G401.6 (cell line): ENCODE measurements at regions not wholly inside any gene's neighbourhood (a gene's known extent, or its start where the extent isn't known, plus 50 kb on each side); places are given as distances from the start of the nearest gene placed in this dataset.
"Not testable (repeated sequence)": the region's sequence is repeated elsewhere in the genome, so short reads cannot be mapped to it uniquely, and the experiment has no call there.

Experiments used
- FAIRE-seq: peaks from 2 replicates; lab custom pipeline; 2012; peaks lifted over from hg19 to GRCh38; lab: Jason Lieb, UNC

DNA sequence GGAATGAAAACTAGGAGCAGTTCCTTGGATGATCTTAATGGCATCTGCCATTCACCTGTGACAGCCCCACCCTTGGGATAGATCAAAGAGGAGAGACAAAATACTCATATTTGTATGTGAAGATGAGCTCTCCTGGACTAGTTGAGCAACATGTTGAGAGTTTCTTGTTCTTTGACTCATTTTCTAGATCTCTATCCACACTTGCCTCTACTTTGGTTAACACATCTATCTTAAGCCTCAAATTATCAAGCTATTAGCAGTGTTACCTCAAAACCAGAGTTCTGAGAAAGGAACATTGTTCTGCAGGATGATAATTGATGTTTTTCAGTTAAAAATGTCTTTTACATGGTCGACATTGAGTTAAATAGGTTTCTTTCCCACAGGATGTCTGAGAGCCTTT, 94.2 kb upstream of the TEX13D start:
- no peak for FAIRE-seq

- no peak for FAIRE-seq
These were observed 93.1 kb upstream of the TEX13D start for GRCh38 chrX:124239324-124239723.

DNA sequence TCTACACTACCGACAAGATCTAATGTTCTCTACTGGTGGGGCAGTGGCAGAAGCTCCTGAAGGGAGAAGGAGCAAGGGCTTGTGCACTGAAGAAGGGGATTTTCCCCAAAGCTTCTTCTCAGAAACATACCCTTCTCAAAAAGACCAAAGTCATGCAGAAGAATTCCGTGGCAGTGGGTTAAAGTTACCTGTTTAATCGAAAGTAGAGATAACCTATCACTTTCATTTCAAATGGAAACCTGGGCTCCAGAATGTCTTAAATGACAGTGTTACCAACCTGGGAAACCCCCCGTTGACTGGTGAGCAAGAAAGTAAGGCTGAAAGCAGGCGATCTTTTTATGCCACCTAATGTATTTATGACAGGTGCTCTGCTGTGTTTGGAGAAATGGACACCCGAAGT, 92.5 kb upstream of the TEX13D start:
- no peak for FAIRE-seq

GRCh38 chrX:124240422-124240821, 92.0 kb upstream of the TEX13D start:
- no peak for FAIRE-seq

- no peak for FAIRE-seq
These were observed 90.3 kb upstream of the TEX13D start for GRCh38 chrX:124242131-124242530.

- no peak for FAIRE-seq
These were observed 83.1 kb upstream of the TEX13D start for GRCh38 chrX:124249345-124249744.

- FAIRE-seq, result no peak
These were observed 81.5 kb upstream of the TEX13D start for GRCh38 chrX:124250835-124251437.

DNA sequence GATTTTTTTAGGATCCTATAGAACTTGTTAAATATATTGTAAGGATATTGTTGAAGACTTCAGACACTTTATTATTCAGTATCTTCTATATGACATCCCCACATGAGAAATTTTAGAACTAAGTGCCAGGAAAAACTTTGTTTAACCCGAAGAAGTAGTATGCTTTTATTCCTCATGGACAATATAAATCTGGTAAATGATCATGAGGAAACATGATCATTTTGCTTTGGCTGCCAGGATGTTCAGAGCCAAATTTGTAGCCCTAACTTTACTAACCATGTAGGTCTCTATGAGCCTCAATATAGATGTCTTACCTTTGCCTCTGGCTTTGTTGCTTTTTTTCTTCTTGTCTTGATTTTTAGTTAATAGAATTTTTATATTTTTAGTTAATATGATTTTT, 77.8 kb upstream of the TEX13D start:
- peak; percentile 54 for FAIRE-seq

DNA sequence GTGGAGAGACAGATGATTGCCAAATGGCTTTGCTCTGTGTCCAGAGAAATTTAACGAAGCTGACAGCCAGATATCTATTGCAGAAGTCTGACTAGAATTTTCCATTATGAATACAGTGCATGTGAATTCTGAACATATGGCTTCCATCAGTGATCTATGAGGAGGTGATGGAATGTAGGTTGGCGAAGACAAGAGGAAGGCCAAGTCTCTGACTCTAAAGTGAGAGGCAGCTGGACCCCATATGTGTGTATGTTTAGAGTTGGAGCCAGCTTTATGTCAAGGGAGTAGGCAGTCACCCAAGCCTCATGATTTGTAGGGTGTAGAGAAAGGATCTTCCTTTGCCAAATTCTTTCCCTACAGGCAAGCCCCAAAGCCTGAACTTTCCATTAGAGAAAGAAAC, 76.2 kb upstream of the TEX13D start:
- FAIRE-seq, result no peak

DNA sequence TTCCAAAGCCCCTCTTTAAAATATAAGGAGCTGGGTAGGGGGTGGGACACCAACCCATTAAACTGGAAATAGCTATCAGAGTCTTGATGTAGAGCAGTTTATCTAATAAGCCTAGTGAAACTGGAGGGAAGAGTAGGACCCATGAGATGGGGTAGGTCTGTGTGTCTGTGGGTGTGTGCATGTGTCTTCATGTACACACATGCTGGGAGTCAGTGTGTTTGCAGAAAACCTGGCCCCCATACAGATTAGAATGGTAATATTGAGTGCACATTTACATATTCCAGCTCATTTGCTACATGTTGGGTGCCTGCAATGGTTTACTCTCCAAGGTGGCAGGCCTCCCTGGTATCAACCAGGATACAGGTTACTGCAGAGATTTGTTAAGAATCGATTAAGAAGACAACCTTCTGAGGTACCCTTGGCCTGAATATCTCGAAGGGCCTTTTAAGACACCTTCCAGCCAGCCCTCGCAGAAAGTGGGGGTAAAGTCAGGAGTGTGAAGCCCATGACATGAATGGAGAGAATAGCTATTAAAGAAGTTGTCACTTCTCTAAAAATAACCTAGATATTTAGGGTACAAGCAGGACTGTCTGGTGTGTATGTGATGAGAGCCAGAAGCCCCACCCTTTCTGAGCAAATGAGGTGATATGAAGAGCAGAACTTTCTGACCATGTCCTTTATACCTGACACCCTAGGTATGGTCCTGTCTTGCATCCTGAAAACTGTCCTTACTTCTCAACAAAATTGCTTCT, 75.7 kb upstream of the TEX13D start:
- no peak for FAIRE-seq

- no peak for FAIRE-seq
These were observed 74.3 kb upstream of the TEX13D start for GRCh38 chrX:124257924-124258702.

DNA sequence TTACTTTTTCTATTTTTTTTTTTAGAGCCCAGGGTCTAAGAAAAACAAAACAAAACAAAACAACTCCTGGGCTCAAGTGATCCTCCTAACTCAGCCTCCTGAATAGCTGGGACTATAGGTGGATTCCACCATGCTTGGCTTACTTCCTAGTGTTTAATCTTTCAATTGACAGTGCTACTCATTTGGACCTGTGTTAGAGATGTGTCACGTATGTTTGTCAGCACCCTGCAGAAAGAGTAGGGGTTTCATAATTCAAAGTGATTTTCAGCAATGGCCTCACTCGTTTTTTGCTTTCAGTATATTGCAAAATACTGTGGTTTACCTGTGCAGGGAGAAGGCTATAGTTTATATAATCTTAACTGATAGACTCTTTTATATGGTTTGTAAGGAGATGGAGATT, 71.6 kb upstream of the TEX13D start:
- no peak for FAIRE-seq

- no peak for FAIRE-seq
These were observed 68.7 kb upstream of the TEX13D start for GRCh38 chrX:124263743-124264142.

GRCh38 chrX:124268099-124268498, 64.4 kb upstream of the TEX13D start:
- FAIRE-seq, result no peak

GRCh38 chrX:124269881-124270280, 62.6 kb upstream of the TEX13D start:
- FAIRE-seq, result no peak

DNA sequence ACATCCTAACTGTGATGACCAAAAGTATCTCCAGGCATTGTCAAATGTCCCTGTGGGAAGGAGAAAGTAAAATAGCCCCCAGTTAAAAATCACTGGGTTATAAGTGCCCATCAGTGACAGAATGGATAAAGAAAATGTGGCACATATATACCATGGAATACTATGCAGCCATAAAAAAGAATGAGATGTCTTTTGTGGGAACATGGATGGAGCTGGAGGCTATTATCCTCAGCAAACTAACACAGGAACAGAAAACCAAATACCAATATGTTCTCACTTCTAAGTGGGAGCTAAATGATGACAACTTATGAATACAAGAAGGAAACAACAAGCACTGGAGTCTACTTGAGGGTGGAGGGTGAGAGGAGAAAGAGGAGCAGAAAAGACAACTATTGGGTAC, 60.9 kb upstream of the TEX13D start:
- not testable (repeated sequence) for FAIRE-seq

DNA sequence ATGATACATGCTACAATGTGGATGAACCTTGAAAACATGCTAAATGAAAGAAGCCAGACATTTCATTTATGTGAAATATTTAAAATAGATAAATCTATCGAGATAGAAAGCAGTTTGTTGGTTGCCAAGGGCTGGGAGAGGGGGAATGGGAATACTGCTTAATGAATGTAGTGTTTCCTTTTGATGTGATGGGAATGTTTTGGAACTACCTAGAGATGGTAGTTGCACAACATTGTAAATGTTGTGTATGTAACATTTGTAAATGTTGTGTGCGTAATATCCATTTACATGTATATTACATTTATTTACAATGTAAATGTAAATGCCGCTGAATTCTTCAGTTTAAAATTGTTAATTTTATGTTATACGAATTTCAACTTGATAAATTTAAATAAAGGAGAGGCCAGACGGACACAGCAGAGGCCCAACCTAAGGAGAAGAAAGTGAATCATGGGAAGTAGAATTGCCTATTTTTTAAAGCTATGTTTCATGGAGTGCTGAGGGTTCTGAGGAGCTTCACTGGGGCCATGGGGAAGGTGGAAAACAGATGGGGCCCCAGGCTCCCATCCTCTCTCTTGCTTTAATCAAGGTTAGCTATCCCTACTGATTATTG, 60.0 kb upstream of the TEX13D start:
- FAIRE-seq, result no peak

GRCh38 chrX:124274438-124275181, 57.9 kb upstream of the TEX13D start:
- no peak for FAIRE-seq

DNA sequence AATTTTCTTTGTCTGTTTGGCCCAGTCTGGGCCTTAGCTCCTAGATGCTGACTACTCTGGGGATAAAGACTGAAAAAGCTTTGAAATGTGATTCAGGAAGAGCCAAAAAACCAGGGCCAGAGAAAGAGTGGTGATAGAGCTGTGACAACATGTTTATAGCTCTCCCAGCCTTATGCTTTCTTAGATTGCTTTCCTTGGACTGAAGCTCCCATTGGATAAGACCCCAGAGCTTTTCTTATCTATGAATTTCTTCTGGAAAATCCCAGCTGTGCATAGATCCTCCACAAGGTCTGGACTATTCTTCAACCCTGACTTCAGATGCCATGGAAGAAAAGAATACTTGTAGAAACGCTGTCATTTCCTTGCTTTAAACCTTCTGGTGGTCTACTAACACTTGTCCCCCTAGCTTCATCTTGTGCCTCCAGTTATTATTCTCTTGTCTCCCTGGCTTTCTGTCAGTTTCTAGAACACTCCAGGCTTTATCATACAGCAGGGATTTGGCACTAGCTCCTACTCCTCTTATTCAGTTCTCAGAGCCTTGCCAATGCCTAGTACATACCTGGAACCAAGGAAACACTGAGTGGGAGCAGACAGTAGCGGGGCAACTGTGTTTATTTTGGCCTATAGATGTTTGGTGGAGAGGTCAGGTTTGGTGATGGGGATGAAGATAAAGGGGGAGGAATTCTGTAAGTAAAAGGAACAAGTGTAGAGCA, 57.1 kb upstream of the TEX13D start:
- FAIRE-seq, result no peak

DNA sequence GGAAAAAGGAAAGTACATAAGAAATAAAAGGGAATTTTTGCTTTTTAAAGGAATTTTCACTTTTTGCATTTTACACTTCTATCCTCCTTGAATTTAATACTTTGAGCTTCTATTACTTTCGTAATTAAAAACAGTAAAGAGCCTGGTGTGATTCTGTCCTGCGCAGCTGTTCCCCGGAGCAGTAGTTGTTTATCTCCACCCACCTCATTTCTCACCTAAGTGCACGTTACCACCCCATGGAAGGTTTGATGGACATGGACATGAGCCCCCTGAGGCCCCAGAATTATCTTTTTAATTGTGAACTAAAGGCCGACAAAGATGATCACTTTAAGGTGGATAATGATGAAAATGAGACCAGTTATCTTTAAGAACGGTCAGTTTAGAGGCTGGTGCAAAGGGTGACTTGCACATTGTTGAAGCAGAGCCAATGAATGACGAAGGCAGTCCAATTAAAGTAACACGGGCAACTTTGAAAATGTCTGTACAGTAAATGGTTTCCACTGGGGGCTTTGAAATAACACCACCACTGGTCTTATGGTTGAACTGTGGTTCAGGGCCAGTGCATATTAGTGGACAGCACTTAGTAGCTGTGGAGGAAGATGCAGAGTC, 52.1 kb upstream of the TEX13D start:
- no peak for FAIRE-seq

DNA sequence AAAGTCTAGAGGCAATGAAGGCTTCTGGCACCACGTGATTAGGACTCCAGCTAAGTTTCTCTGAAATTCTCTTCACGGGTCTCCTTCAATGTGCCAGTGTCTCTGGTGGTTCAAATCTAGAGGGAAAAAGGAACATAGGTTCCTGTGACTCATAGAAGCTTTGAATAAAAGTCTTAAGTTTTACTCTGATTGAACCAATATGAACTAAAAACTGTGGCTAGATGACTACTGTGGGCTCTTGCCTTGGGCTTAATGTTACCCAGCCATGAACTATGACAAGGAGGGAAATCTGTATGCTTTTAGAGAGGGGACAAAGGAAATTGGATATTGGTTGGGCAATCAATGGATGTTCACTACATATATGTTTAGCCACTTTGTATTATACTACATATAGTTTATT, 49.9 kb upstream of the TEX13D start:
- no peak for FAIRE-seq
